Neural cell (in vitro differentiated cells): ENCODE measurements at regions not wholly inside any gene's neighbourhood (a gene's known extent, or its start where the extent isn't known, plus 50 kb on each side); places are given as distances from the start of the nearest gene placed in this dataset.

Source experiments
- CTCF ChIP-seq: fragments of 450-650 bp; IDR thresholded peaks from 2 replicates; pipeline ENCODE4 v1.5.1; 2014; ENCODE audit warnings: antibody characterized with exemption, mild to moderate bottlenecking, moderate library complexity; ENCODE audit not compliant: poor library complexity, severe bottlenecking
- EP300 ChIP-seq: fragments of 450-650 bp; conservative IDR thresholded peaks from 2 replicates; pipeline ENCODE4 v1.6.1; 2014; ENCODE audit warnings: antibody characterized with exemption, mild to moderate bottlenecking, moderate library complexity; ENCODE audit not compliant: poor library complexity, severe bottlenecking
- EZH2 ChIP-seq: fragments of 200-600, 300-800 bp; shearing (Covaris generic), sonication (generic); IDR thresholded peaks from 2 replicates; pipeline ENCODE4 v1.6.1; 2014; ENCODE audit warnings: antibody characterized with exemption, low read length, borderline replicate concordance, mild to moderate bottlenecking; ENCODE audit not compliant: insufficient read depth, poor library complexity, severe bottlenecking
- SMC3 ChIP-seq: fragments of 450-650 bp; conservative IDR thresholded peaks from 2 replicates; pipeline ENCODE4 v1.6.1; 2014; ENCODE audit warnings: antibody characterized with exemption, mild to moderate bottlenecking, moderate library complexity; ENCODE audit not compliant: poor library complexity

GRCh38 chr3:163011596-163011995, 1515.0 kb downstream of the OTOL1 start:
- TF ChIP-seq SMC3 (no peak), CTCF (no peak), EZH2 (no peak), EP300 (no peak)
